Peyer's patch (tissue), 4 donors: ENCODE measurements at regions not wholly inside any gene's neighbourhood (a gene's known extent, or its start where the extent isn't known, plus 50 kb on each side); places are given as distances from the start of the nearest gene placed in this dataset.

Source experiments
- DNase-seq, 3 donors: peaks; one replicate each; pipeline ENCODE4 v3.0.0-alpha.2; 2017 to 2019
- H3K27ac ChIP-seq, 4 donors: fragments of 200-600 bp; sonication (generic); one replicate each; pipeline ENCODE4 v1.5.1; 2016 to 2019
- H3K27me3 ChIP-seq, 2 donors: fragments of 200-600 bp; sonication (generic); one replicate each; pipeline ENCODE4 v1.5.1; 2019
- H3K36me3 ChIP-seq, 3 donors: fragments of 200-600 bp; sonication (generic); one replicate each; pipeline ENCODE4 v1.5.1; 2016 to 2019
- H3K4me1 ChIP-seq, 4 donors: fragments of 200-600 bp; sonication (generic); one replicate each; pipeline ENCODE4 v1.5.1; 2016 to 2019
- H3K4me3 ChIP-seq, 4 donors: fragments of 200-600 bp; sonication (generic); 1 replicate in 3 of 4; 2 replicates in 1 of 4; pipeline ENCODE4 v1.5.1; 2016 to 2019; ENCODE audit warnings: mild to moderate bottlenecking in 1 of 4
- H3K9me3 ChIP-seq, 4 donors: fragments of 200-600 bp; sonication (generic); one replicate each; pipeline ENCODE4 v1.5.1; 2016 to 2019; ENCODE audit warnings: mild to moderate bottlenecking in 1 of 4
- POLR2A ChIP-seq, 2 donors: fragments of 450-650 bp; IDR thresholded peaks; one replicate each; pipeline ENCODE4 v1.5.1; 2017; ENCODE audit warnings: antibody characterized with exemption in 2 of 2, mild to moderate bottlenecking in 2 of 2, moderate library complexity in 2 of 2
- TF ChIP-seq, protein P1 (sequence below), 6 experiments: fragments of 450-650 bp in 4 of 6; fragments of 200-600 bp in 2 of 6; sonication (generic) in 1 of 6; IDR thresholded peaks; one replicate each; pipeline ENCODE4 v1.5.1; 2017 to 2019; ENCODE audit warnings: antibody characterized with exemption in 6 of 6, mild to moderate bottlenecking in 3 of 6, moderate library complexity in 1 of 6

DNA sequence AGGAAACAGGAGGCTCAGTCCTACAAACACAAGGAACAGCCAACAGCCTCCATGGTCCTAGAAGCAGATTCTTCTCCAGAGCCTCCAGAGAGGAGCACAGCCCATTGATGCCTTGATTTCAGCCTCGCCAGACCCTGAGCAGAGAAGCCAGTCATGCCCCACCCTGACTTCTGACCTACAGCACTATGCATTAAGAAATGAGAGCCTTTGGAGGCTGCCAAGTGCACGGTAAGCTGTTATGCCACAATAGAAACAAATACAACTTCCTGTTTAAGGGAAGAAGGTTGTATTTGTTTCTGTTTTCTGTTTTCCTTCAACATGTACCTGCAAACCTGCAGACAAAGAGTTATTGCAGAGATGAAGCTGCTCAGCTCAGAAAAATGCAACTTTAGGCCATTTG lies 181.3 kb upstream of the AGAP1 start:
- Histone ChIP-seq H3K27me3 (no peaks in the 10 kb centered on the region), H3K9me3 (no peaks in the 10 kb centered on the region), H3K4me3 (no peak overlapping the region), H3K36me3 (no peaks in the 10 kb centered on the region), H3K27ac (no peak overlapping the region), H3K4me1 (no peaks in the 10 kb centered on the region)
- DNase-seq: no peak
- TF ChIP-seq, protein P1, sequence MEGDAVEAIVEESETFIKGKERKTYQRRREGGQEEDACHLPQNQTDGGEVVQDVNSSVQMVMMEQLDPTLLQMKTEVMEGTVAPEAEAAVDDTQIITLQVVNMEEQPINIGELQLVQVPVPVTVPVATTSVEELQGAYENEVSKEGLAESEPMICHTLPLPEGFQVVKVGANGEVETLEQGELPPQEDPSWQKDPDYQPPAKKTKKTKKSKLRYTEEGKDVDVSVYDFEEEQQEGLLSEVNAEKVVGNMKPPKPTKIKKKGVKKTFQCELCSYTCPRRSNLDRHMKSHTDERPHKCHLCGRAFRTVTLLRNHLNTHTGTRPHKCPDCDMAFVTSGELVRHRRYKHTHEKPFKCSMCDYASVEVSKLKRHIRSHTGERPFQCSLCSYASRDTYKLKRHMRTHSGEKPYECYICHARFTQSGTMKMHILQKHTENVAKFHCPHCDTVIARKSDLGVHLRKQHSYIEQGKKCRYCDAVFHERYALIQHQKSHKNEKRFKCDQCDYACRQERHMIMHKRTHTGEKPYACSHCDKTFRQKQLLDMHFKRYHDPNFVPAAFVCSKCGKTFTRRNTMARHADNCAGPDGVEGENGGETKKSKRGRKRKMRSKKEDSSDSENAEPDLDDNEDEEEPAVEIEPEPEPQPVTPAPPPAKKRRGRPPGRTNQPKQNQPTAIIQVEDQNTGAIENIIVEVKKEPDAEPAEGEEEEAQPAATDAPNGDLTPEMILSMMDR (IDR thresholded peaks at IDR 0.05): no peak
- TF ChIP-seq POLR2A (IDR thresholded peaks at IDR 0.05): no peak

DNA sequence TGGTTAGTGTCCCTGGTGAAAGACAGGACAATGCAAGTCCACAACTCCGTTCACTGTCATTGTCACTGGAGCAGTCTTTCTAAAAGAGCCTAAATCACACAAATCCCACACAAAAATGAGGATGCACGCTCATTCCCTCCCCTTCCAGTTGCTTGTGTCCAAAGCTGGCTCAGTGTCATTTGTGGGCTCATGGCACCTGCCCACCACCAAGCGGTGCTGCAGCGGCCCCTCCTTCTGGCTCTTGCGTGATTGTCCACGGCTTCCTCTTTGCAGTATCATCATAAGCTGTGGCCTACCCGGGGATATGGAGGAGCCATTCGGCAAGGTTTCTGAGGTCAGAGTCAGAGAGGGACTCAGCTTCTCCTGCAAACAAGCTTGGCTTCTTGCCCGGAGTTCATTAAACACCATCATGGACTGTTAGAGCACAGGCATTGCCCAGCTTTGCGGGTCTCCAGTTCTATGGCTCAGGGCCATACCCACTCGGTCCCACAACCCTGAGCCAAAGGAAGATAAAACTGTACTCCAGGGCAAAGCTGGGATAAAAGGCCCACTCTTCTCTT lies 179.4 kb upstream of the AGAP1 start:
- no peak for TF ChIP-seq POLR2A (IDR thresholded peaks at IDR 0.05)
- TF ChIP-seq, protein P1 (IDR thresholded peaks at IDR 0.05): no peak
- Histone ChIP-seq H3K9me3 (no peaks in the 10 kb centered on the region), H3K36me3 (no peaks in the 10 kb centered on the region), H3K27me3 (no peaks in the 10 kb centered on the region), H3K4me3 (no peak overlapping the region), H3K27ac (no peak overlapping the region), H3K4me1 (no peaks in the 10 kb centered on the region)
- DNase-seq: no peak

DNA sequence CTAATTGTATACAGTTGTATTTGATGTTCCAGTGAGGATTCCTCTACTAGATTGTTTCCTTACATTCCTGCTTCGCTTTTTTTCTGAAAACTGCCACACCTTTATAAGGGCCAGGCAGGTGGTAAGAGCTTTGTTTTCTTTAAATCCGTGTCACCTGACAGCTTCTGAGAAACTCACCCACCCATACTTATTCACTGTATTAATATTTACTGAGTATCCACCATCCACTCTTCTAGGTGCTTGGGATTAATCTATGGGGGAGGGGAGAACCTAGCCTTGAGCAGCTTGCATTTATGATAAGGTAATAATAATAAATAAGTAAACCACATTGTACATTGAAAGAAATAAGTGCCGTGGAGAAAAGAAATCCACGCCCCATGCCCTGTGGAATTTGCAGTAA lies 174.7 kb upstream of the AGAP1 start:
- no peaks in the 10 kb centered on the region for H3K4me1 ChIP-seq
- H3K27ac ChIP-seq: no peak overlapping the region
- H3K9me3 ChIP-seq: no peaks in the 10 kb centered on the region
- no peaks in the 10 kb centered on the region for H3K27me3 ChIP-seq
- no peak overlapping the region for H3K4me3 ChIP-seq
- H3K36me3 ChIP-seq: no peaks in the 10 kb centered on the region
- TF ChIP-seq, protein P1 (IDR thresholded peaks at IDR 0.05): no peak
- no peak for TF ChIP-seq POLR2A (IDR thresholded peaks at IDR 0.05)
- DNase-seq: no peak

DNA sequence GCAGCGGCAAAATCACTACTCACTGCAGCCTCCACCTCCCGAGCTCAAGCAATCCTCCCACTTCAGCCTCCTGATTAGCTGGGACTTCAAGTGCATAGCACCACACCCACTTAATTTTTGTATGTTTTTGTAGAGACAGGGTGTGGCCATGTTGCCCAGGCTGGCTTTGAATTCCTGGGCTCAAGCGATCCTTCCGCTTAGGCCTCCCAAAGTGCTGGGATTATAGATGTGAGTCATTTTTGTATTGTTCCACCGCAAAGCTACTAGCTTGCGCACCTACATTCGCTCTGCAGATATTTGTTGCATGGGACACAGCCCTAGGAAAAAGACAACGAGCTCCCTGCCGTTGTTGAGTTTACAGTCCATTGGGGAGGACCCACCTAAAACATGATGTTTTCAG lies 173.5 kb upstream of the AGAP1 start:
- no peak for TF ChIP-seq POLR2A (IDR thresholded peaks at IDR 0.05)
- TF ChIP-seq, protein P1 (IDR thresholded peaks at IDR 0.05): no peak
- H3K9me3 ChIP-seq: no peaks in the 10 kb centered on the region
- DNase-seq: no peak
- H3K27me3 ChIP-seq: no peaks in the 10 kb centered on the region
- no peaks in the 10 kb centered on the region for H3K36me3 ChIP-seq
- H3K4me3 ChIP-seq: no peak overlapping the region
- no peaks in the 10 kb centered on the region for H3K4me1 ChIP-seq
- no peak overlapping the region for H3K27ac ChIP-seq

DNA sequence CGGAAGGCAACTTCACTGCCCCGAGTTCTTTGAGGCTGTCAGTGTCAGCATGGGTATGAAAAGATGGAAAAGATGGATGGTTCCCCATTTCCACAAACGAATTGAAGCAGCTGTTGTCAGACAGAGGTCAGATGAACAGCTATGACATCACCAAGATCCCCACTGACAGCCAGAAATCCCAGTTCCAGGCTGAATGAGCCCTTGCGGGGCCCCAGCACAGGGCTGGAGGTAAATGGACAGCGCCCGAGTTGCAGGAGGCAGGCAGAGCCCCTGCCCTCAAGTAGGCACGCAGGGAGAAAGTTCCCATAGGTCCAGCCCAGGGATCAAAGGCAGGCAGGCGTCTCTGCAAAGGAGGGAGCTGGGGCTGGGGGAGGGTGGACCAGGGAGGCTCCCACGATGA lies 169.5 kb upstream of the AGAP1 start:
- DNase-seq: no peak
- H3K9me3 ChIP-seq: no peaks in the 10 kb centered on the region

More for the DNA sequence above, 169.5 kb upstream of the AGAP1 start:
- Histone ChIP-seq H3K4me3 (no peak overlapping the region), H3K27me3 (no peaks in the 10 kb centered on the region), H3K36me3 (no peaks in the 10 kb centered on the region), H3K27ac (no peak overlapping the region), H3K4me1 (no peaks in the 10 kb centered on the region)
- TF ChIP-seq, protein P1 (IDR thresholded peaks at IDR 0.05): no peak
- no peak for TF ChIP-seq POLR2A (IDR thresholded peaks at IDR 0.05)
